IMR-90 (cell line): ENCODE measurements at regions not wholly inside any gene's neighbourhood (a gene's known extent, or its start where the extent isn't known, plus 50 kb on each side); places are given as distances from the start of the nearest gene placed in this dataset.

Experiments
- ATAC-seq: fragments of 200-7000 bp; cut with Tn5 transposase; 2 replicates; pipeline ENCODE4 v1.9.1; 2020; ENCODE audit warnings: low read depth, mild to moderate bottlenecking, moderate library complexity
- BruUV-seq: library from RNA; stranded (reverse); fragments of 400-500 nt; replicated peaks from 2 replicates; lab custom pipeline; 2021; lab: Mats Ljungman, UMichigan
- CTCF ChIA-PET: fragments of 300-600 bp; formaldehyde crosslinking; extraction: SDS; loops from one replicate; lab custom pipeline; 2021; ENCODE audit warnings: antibody characterized with exemption; lab: Yijun Ruan, JAX
- POLR2A ChIA-PET: fragments of 300-600 bp; sonication (Branson Sonifier 250); formaldehyde crosslinking; loops from one replicate; lab custom pipeline; 2022; ENCODE audit warnings: antibody characterized with exemption; ENCODE audit not compliant: unreplicated experiment; lab: Charles Lee
- DNase-seq: peaks from one replicate; pipeline ENCODE4 v3.0.0; 2013
- H2AFZ ChIP-seq: replicated peaks from 2 replicates; pipeline ENCODE3; 2013; ENCODE audit warnings: low read length, mild to moderate bottlenecking; ENCODE audit not compliant: poor library complexity
- H2AK5ac ChIP-seq: 2 replicates; pipeline ENCODE4 v1.6.1; 2013; ENCODE audit warnings: low read depth, low read length, inconsistent platforms
- H2AK9ac ChIP-seq: replicated peaks from 2 replicates; pipeline ENCODE3; 2013; ENCODE audit warnings: mild to moderate bottlenecking, low read depth, low read length, moderate library complexity; ENCODE audit not compliant: poor library complexity
- H2BK120ac ChIP-seq: 2 replicates; pipeline ENCODE4 v1.6.1; 2013; ENCODE audit warnings: low read depth, low read length, inconsistent platforms
- H2BK15ac ChIP-seq: 3 replicates; pipeline ENCODE4 v1.6.1; 2013; ENCODE audit warnings: low read depth, low read length, inconsistent platforms
- H2BK20ac ChIP-seq: 2 replicates; pipeline ENCODE4 v1.6.1; 2013; ENCODE audit warnings: low read depth, mild to moderate bottlenecking, inconsistent platforms, low read length, moderate library complexity
- H2BK5ac ChIP-seq: 2 replicates; pipeline ENCODE4 v1.6.1; 2013; ENCODE audit warnings: mild to moderate bottlenecking, low read depth, low read length, inconsistent platforms; ENCODE audit not compliant: poor library complexity, severe bottlenecking
- H3K14ac ChIP-seq: replicated peaks from 2 replicates; pipeline ENCODE4 v1.6.1; 2013; ENCODE audit warnings: low read depth, low read length, inconsistent platforms
- H3K18ac ChIP-seq: 2 replicates; pipeline ENCODE4 v1.6.1; 2013; ENCODE audit warnings: low read depth, low read length, control low read depth
- H3K23ac ChIP-seq: 2 replicates; pipeline ENCODE4 v1.6.1; 2013; ENCODE audit warnings: low read depth, low read length, inconsistent platforms
- H3K27ac ChIP-seq: 2 replicates; pipeline ENCODE4 v1.5.1; 2013; ENCODE audit warnings: mild to moderate bottlenecking, control low read depth, low read length; ENCODE audit not compliant: insufficient read depth
- H3K27me3 ChIP-seq: 2 replicates; pipeline ENCODE4 v1.6.1; 2013; ENCODE audit warnings: low read length; ENCODE audit not compliant: control insufficient read depth, insufficient read depth
- H3K36me3 ChIP-seq: 2 replicates; pipeline ENCODE4 v1.6.1; 2013; ENCODE audit warnings: low read length, mixed read lengths; ENCODE audit not compliant: control insufficient read depth, insufficient read depth
- H3K4ac ChIP-seq: 2 replicates; pipeline ENCODE4 v1.6.1; 2013; ENCODE audit warnings: low read depth, low read length, inconsistent platforms
- H3K4me1 ChIP-seq: 2 replicates; pipeline ENCODE4 v1.6.1; 2013; ENCODE audit warnings: low read length, mixed read lengths; ENCODE audit not compliant: control insufficient read depth, insufficient read depth
- H3K4me2 ChIP-seq: 2 replicates; pipeline ENCODE4 v1.6.1; 2013; ENCODE audit warnings: low read depth, mild to moderate bottlenecking, control low read depth, low read length, moderate library complexity
- H3K4me3 ChIP-seq: 2 replicates; pipeline ENCODE4 v1.5.1; 2013; ENCODE audit warnings: low read depth, mild to moderate bottlenecking, control low read depth, low read length, moderate library complexity; ENCODE audit not compliant: insufficient read depth
- H3K56ac ChIP-seq: 2 replicates; pipeline ENCODE4 v1.6.1; 2013; ENCODE audit warnings: low read length, inconsistent platforms; ENCODE audit not compliant: insufficient read depth; ENCODE audit errors: extremely low read depth
- H3K79me1 ChIP-seq, 2 experiments: 2 replicates each; pipeline ENCODE4 v1.6.1; 2013; ENCODE audit warnings: low read length in 2 of 2, inconsistent platforms in 1 of 2, low read depth in 1 of 2
- H3K9ac ChIP-seq: 2 replicates; pipeline ENCODE4 v1.6.1; 2013; ENCODE audit warnings: low read depth, low read length, control low read depth
- H3K9me1 ChIP-seq: 2 replicates; pipeline ENCODE4 v1.6.1; 2013; ENCODE audit warnings: low read length, inconsistent platforms; ENCODE audit not compliant: insufficient read depth
- H3K9me3 ChIP-seq: 2 replicates; pipeline ENCODE4 v1.6.1; 2013; ENCODE audit warnings: low read length; ENCODE audit not compliant: control insufficient read depth, insufficient read depth
- H4K20me1 ChIP-seq: 2 replicates; pipeline ENCODE4 v1.6.1; 2013; ENCODE audit warnings: low read length, inconsistent platforms; ENCODE audit not compliant: insufficient read depth
- H4K5ac ChIP-seq: 2 replicates; pipeline ENCODE4 v1.6.1; 2013; ENCODE audit warnings: mild to moderate bottlenecking, low read depth, low read length, control low read depth
- H4K8ac ChIP-seq, 2 experiments: 2 replicates each; pipeline ENCODE4 v1.6.1; 2013; ENCODE audit warnings: low read depth in 2 of 2, low read length in 2 of 2, control low read depth in 1 of 2, inconsistent platforms in 1 of 2
- H4K91ac ChIP-seq: 2 replicates; pipeline ENCODE4 v1.6.1; 2013; ENCODE audit warnings: low read depth, low read length, inconsistent platforms; ENCODE audit not compliant: insufficient read depth
- NFE2L2 ChIP-seq: fragments of 150-350 bp; IDR thresholded peaks from 2 replicates; pipeline ENCODE4 v1.6.1; 2016; ENCODE audit warnings: low read depth, mild to moderate bottlenecking, low read length
- WGBS, 2 experiments: methylation state at CpG; one replicate each; pipeline versions ENCODE4 v1.1.5 to v1.1.7; 2013; ENCODE audit warnings: missing lambda C conversion rate in 2 of 2; ENCODE audit not compliant: insufficient read length in 1 of 2; ENCODE audit errors: extremely low coverage in 2 of 2; 5-methylcytosine and 5-hydroxymethylcytosine counted together
- dilution Hi-C: fragments of 300-500 bp; cut with HindIII; formaldehyde crosslinking; loops from one replicate; pipeline ENCODE4 v1.14.3; 2018; ENCODE audit warnings: low sequenced_read_pairs; ENCODE audit not compliant: unreplicated experiment
- in situ Hi-C: fragments of 300-500 bp; cut with MboI; formaldehyde crosslinking; loops from 3 replicates; pipeline ENCODE4 v1.14.3; 2019; ENCODE audit warnings: low sequenced_read_pairs, inconsistent platforms, mixed read lengths
- intact Hi-C: fragments of 100-400 bp; cut with micrococcal nuclease; formaldehyde crosslinking; loops from 2 replicates; pipeline ENCODE4 v1.10.0; 2022

- BruUV-seq = no TSS peak
- no peak overlapping the region for H4K91ac ChIP-seq
- no peak overlapping the region for H4K5ac ChIP-seq
- H3K4ac ChIP-seq = no peak overlapping the region
- in situ Hi-C loops = no loop called here
- no peak overlapping the region for H2AFZ ChIP-seq
- H3K27ac ChIP-seq = no peak overlapping the region
- H4K8ac ChIP-seq = no peak overlapping the region
- TF ChIP-seq NFE2L2 = no peak
- no peak overlapping the region for H3K9ac ChIP-seq
- POLR2A ChIA-PET = no interaction called here
- H3K4me2 ChIP-seq = no peak overlapping the region
- H2BK20ac ChIP-seq = no peak overlapping the region
- no peak overlapping the region for H2BK5ac ChIP-seq
- H2AK5ac ChIP-seq = no peak overlapping the region
- intact Hi-C loops = no loop called here
- no peak overlapping the region for H3K56ac ChIP-seq
- H4K20me1 ChIP-seq = no peaks in the 10 kb centered on the region
- no peaks in the 10 kb centered on the region for H3K9me1 ChIP-seq
- H3K23ac ChIP-seq = no peak overlapping the region
- no peak overlapping the region for H2BK120ac ChIP-seq
- no peak overlapping the region for H2BK15ac ChIP-seq
- WGBS, 2 experiments = 14% methylated on average over 1 of the region's 1 CpG; no CpG with 5 or more reads in 1 of the 2 experiments
- DNase-seq (no peak), ATAC-seq (no peak)
- H3K14ac ChIP-seq = no peak overlapping the region
- H3K4me3 ChIP-seq = no peak overlapping the region
- no peaks in the 10 kb centered on the region for H3K79me1 ChIP-seq
- no peaks in the 10 kb centered on the region for H3K4me1 ChIP-seq
- no peaks in the 10 kb centered on the region for H3K27me3 ChIP-seq
- H3K36me3 ChIP-seq = no peaks in the 10 kb centered on the region
- CTCF ChIA-PET = no interaction called here
- no peak overlapping the region for H3K18ac ChIP-seq
- dilution Hi-C loops = no loop called here
- no peak overlapping the region for H2AK9ac ChIP-seq
- H3K9me3 ChIP-seq = no peaks in the 10 kb centered on the region
Observed at GRCh38 chr6:93962566-93962965, 543.2 kb upstream of the EPHA7 start.
